ENCODE measurements at regions not wholly inside any gene's neighbourhood (a gene's known extent, or its start where the extent isn't known, plus 50 kb on each side); places are given as distances from the start of the nearest gene placed in this dataset.
"Not testable (repeated sequence)": the region's sequence is repeated elsewhere in the genome, so short reads cannot be mapped to it uniquely, and the experiment has no call there.

GRCh38 chr1:80539298-80539697 lies 1261.4 kb upstream of the ADGRL2 start:
- not testable (repeated sequence) for TF ChIP-seq POLR2A, CTCF (IDR thresholded peaks at IDR 0.05)

All from adrenal gland (tissue), 5 donors.